Thymus (tissue), 11 donors: ENCODE measurements at regions not wholly inside any gene's neighbourhood (a gene's known extent, or its start where the extent isn't known, plus 50 kb on each side); places are given as distances from the start of the nearest gene placed in this dataset.
"Not testable (repeated sequence)": the region's sequence is repeated elsewhere in the genome, so short reads cannot be mapped to it uniquely, and the experiment has no call there.

Experiments
- DNase-seq, 9 donors: peaks; one replicate each; pipeline ENCODE4 v3.0.0-alpha.2; 2013; ENCODE audit warnings: low spot score in 9 of 9, low read depth in 6 of 9, missing footprints in 1 of 9
- H3K27ac ChIP-seq, 2 donors: one replicate each; pipeline ENCODE4 v1.5.1; 2013; ENCODE audit warnings: control low read depth in 1 of 2, low read depth in 1 of 2, low read length in 1 of 2, mild to moderate bottlenecking in 1 of 2, moderate library complexity in 1 of 2
- H3K27me3 ChIP-seq, 2 donors: one replicate each; pipeline ENCODE4 v1.5.1; 2013; ENCODE audit warnings: low read length in 1 of 2; ENCODE audit not compliant: control insufficient read depth in 2 of 2, insufficient read depth in 1 of 2
- H3K36me3 ChIP-seq, 2 donors: one replicate each; pipeline ENCODE4 v1.5.1; 2013; ENCODE audit warnings: low read length in 1 of 2, mild to moderate bottlenecking in 1 of 2, moderate library complexity in 1 of 2; ENCODE audit not compliant: control insufficient read depth in 2 of 2, insufficient read depth in 2 of 2
- H3K4me1 ChIP-seq, 2 donors: one replicate each; pipeline ENCODE4 v1.5.1; 2013; ENCODE audit warnings: low read length in 2 of 2; ENCODE audit not compliant: control insufficient read depth in 2 of 2, insufficient read depth in 2 of 2
- H3K4me3 ChIP-seq, 2 donors: one replicate each; pipeline ENCODE4 v1.5.1; 2013; ENCODE audit warnings: low read length in 2 of 2, control low read depth in 1 of 2, mild to moderate bottlenecking in 1 of 2
- H3K9me3 ChIP-seq, 2 donors: one replicate each; pipeline ENCODE4 v1.5.1; 2013; ENCODE audit warnings: low read length in 1 of 2, mild to moderate bottlenecking in 1 of 2; ENCODE audit not compliant: control insufficient read depth in 2 of 2, insufficient read depth in 1 of 2
- WGBS: extraction: QIAGEN DNeasy Blood & Tissue Kit; methylation state at CpG from one replicate; pipeline ENCODE4 v1.1.7; 2013; 5-methylcytosine and 5-hydroxymethylcytosine counted together
- donor health status: healthy.

DNA sequence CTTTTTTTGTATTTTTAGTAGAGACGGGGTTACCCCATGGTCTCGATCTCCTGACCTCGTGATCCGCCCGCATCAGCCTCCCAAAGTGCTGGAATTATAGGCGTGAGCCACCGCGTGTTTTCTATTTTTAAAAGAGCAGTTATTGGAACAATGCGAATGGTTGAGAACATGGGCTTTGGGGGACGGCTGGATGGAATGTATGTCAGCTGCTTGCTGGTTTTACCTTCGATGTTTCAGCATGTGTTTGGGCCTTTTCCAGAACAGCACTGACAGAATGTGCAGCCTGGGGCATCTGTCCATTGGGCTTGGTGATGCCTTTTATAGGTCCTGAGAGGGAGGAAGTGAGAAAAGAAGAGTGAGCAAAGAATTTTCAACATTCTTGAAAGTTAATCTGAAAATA, 73.4 kb upstream of the ABI1 start:
- not testable (repeated sequence) for H3K9me3 ChIP-seq
- WGBS: 95% methylated on average over 11 of the region's 11 CpGs

GRCh38 chr10:26932576-26932975, 71.8 kb upstream of the ABI1 start:
- Histone ChIP-seq H3K9me3 (no peaks in the 10 kb centered on the region), H3K27me3 (peaks cover 0 to 7% of the 10 kb centered on the region in 2 donors), H3K4me3 (no peak overlapping the region), H3K27ac (no peak overlapping the region), H3K4me1 (no peaks in the 10 kb centered on the region), H3K36me3 (no peaks in the 10 kb centered on the region)
- DNase-seq: no peak
- WGBS: 95% methylated on average over 2 of the region's 2 CpGs

More for the DNA sequence above, 73.4 kb upstream of the ABI1 start:
- not testable (repeated sequence) for H3K4me1 ChIP-seq, H3K36me3 ChIP-seq, H3K27me3 ChIP-seq, DNase-seq, H3K27ac ChIP-seq, H3K4me3 ChIP-seq

GRCh38 chr10:26931223-26931622, 70.5 kb upstream of the ABI1 start:
- 10% methylated on average over 21 of the region's 21 CpGs for WGBS
- Histone ChIP-seq H3K4me1 (no peaks in the 10 kb centered on the region), H3K27ac (no peak overlapping the region), H3K4me3 (no peak overlapping the region), H3K27me3 (peaks cover 0 to 7% of the 10 kb centered on the region in 2 donors), H3K36me3 (no peaks in the 10 kb centered on the region), H3K9me3 (no peaks in the 10 kb centered on the region)
- DNase-seq: no peak

DNA sequence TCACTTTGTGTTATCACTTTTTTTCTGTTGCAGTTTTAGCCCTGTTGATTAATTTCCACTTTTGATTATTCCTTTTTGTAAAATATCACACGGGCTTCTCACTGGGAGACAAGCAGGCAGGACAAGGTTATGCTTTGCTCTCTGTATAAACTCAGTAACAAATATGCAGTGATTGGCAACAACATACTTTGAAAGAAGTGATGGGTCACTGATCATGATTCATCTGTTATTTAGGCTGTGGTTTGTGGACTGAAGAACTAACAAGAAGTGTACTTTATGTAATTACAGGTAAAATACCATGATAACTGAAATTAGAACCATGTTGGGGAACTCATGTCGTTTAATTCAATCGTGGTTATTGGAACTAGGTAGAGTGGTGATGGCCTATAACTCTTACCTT, 62.1 kb upstream of the ABI1 start:
- H3K27me3 ChIP-seq, H3K4me1 ChIP-seq, H3K27ac ChIP-seq, H3K36me3 ChIP-seq, H3K9me3 ChIP-seq, H3K4me3 ChIP-seq, DNase-seq: not testable (repeated sequence)
- 97% methylated on average over 3 of the region's 3 CpGs for WGBS

DNA sequence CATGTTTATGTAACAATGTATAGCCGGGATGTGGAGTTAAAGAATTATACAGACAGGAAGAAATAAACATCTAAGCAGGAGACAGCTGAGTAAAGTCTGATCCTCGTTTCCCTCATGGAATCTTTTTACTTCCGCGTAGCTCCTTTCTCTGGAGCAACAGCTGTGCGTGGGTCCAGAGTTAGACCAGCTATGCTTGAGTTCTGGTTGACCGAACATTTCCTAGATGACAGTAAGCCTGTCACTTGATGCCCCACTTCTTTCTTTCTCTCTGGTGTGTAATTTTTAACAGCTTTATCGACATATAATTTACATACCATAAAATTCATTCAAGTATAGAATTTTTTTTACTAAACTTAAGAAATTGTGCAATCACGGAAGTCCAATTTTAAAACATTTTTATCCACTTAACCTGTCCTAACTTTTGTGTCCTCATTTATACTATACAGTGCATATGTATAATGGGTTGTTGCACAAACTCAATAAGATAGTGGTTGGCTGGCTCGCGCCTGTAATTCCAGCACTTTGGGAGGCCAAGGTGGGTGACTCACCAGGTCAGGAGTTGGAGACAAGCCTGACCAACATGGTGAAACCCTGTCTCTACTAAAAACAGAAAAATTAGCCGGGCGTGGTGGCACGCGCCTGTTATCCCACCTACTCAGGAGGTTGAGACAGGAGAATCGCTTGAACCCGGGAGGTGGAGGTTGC, 58.5 kb upstream of the ABI1 start:
- not testable (repeated sequence) for H3K36me3 ChIP-seq, DNase-seq, H3K9me3 ChIP-seq, H3K27me3 ChIP-seq, H3K27ac ChIP-seq, H3K4me3 ChIP-seq, H3K4me1 ChIP-seq
- 95% methylated on average over 16 of the region's 16 CpGs for WGBS

DNA sequence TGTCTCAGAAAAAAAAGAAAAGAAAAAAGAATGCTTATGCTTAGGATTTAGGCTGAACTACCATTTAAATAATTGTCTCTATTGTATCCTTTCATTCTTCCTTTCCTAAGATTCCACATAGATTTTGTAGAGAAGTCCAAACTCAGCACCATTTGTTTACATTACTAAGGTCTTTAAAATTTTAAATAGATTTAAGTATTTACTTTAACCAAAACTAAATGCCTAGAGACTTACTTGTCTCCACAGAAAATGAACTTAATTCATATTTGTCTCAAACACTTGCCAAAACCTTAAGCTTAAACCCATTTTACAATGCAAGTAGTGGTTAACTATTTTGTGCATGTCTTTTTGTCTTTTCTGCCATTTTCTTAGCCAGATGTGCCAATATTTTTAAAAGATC, 54.1 kb upstream of the ABI1 start:
- Histone ChIP-seq H3K4me1 (no peaks in the 10 kb centered on the region), H3K4me3 (no peak overlapping the region), H3K9me3 (no peaks in the 10 kb centered on the region), H3K27ac (no peak overlapping the region), H3K27me3 (no peaks in the 10 kb centered on the region), H3K36me3 (no peaks in the 10 kb centered on the region)
- DNase-seq: no peak

DNA sequence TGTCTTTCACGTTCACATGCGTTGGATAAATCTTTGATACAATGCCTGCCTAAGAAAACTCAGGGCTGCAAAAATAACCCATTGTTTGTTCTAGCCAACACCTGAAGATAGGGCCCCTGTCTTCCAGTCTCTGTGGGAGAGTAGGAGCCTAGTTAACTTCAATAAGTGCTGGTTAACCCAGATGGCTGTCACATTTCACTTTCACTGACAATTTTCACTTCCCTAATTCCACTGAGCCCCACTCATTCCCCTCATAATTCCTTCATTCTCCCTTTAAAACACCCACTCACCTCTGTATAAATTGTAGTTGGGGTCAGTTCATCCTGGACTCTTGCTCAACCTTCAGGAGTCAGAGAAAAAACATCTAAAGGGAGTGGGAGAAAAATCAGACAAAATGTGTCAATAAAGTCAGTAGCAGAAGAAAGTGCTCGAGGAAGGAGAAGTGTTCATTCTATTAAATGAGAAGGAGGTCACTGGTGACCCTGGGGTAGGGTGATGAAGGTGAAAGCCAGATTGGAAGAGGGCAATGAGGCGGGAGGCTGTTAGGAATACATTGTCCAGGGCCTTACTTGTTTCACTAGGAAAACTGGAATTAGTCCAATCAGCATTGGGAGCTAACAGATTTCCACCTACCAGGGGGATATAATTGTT, 51.2 kb upstream of the ABI1 start:
- DNase-seq: no peak
- Histone ChIP-seq H3K27ac (no peak overlapping the region), H3K4me1 (no peaks in the 10 kb centered on the region), H3K9me3 (no peaks in the 10 kb centered on the region), H3K36me3 (no peaks in the 10 kb centered on the region), H3K4me3 (no peak overlapping the region), H3K27me3 (no peaks in the 10 kb centered on the region)
- WGBS: 96% methylated on average over 4 of the region's 4 CpGs
